ENCODE measurements at regions not wholly inside any gene's neighbourhood (a gene's known extent, or its start where the extent isn't known, plus 50 kb on each side); places are given as distances from the start of the nearest gene placed in this dataset.

DNA sequence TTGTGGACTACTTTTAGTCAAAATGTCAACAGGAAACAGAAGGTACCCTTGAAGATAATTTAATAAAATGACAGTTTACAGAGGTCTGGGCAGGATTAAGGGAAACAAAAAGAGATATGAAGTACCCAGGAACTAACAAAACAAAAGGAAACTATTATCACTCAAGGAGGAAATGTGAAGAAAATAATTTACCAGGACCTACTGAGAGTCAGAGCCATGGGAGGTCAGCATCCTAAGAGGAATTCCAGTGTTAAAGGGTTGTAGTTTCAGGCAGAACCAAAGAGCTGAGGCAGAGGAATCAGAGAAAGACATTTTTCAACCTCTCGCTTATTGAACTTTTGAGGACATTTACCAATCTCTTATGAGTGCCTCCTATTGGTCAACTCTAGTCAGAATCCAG is 408.9 kb upstream of the CBLB start:
- no peaks in the 10 kb centered on the region for H3K27me3 ChIP-seq
- TF ChIP-seq POLR2A (IDR thresholded peaks at IDR 0.05) = no peak
- TF ChIP-seq CTCF (IDR thresholded peaks at IDR 0.05 in 4 of 5, conservative IDR thresholded peaks at IDR 0.05 in 1 of 5) = no peak
- no peak overlapping the region for H3K4me3 ChIP-seq
- ATAC-seq = no peak
- intact Hi-C loops (cut with DNase I; ENCODE audit: low total_unique reads) (no loop called here), in situ Hi-C loops (cut with MboI; ENCODE audit: low sequenced_read_pairs in 4 of 4) (no loop called here)
- H3K27ac ChIP-seq = no peak overlapping the region
- no peak for DNase-seq
- peaks cover 0 to 8% of the 10 kb centered on the region in 2 donors for H3K4me1 ChIP-seq
- H3K36me3 ChIP-seq = no peaks in the 10 kb centered on the region
- H3K9me3 ChIP-seq = no peaks in the 10 kb centered on the region

- Histone ChIP-seq H3K4me1 (peaks cover 0 to 8% of the 10 kb centered on the region in 2 donors), H3K4me3 (no peak overlapping the region), H3K27ac (no peak overlapping the region), H3K9me3 (no peaks in the 10 kb centered on the region), H3K27me3 (no peaks in the 10 kb centered on the region), H3K36me3 (no peaks in the 10 kb centered on the region)
- DNase-seq (no peak), ATAC-seq (no peak)
- TF ChIP-seq POLR2A (IDR thresholded peaks at IDR 0.05) = no peak
- TF ChIP-seq CTCF (IDR thresholded peaks at IDR 0.05 in 4 of 5, conservative IDR thresholded peaks at IDR 0.05 in 1 of 5) = no peak
- intact Hi-C loops (cut with DNase I; ENCODE audit: low total_unique reads) = no loop called here
- in situ Hi-C loops (cut with MboI; ENCODE audit: low sequenced_read_pairs in 4 of 4) = no loop called here
Measured at GRCh38 chr3:106281221-106281620, 412.4 kb upstream of the CBLB start.

DNA sequence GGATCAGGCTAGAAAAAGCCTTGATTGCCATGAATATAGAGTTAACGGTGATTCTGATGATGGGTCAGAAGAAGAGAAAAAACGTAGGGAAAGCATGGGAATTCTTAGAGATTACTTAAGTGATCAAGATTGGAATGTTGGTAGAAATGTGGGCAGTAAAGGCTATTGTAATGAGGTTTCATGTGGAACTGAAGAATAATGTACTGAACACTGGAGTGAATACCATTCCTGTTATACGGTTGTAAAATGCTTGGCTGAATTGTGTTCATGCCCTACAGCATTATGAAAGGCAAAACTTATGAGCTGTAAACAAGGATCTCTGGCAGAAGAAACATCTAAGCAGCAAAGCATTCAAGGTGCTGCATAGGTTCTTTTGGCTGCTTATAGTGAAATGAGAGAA is 414.1 kb upstream of the CBLB start:
- ATAC-seq = no peak
- intact Hi-C loops (cut with DNase I; ENCODE audit: low total_unique reads) = no loop called here

GRCh38 chr3:106288781-106289180 is 420.0 kb upstream of the CBLB start:
- no peak for TF ChIP-seq POLR2A (IDR thresholded peaks at IDR 0.05)
- TF ChIP-seq CTCF (IDR thresholded peaks at IDR 0.05 in 4 of 5, conservative IDR thresholded peaks at IDR 0.05 in 1 of 5) = no peak
- no peak for ATAC-seq
- DNase-seq = no peak
- no peak overlapping the region for H3K27ac ChIP-seq
- no peaks in the 10 kb centered on the region for H3K27me3 ChIP-seq
- no peaks in the 10 kb centered on the region for H3K9me3 ChIP-seq
- H3K4me3 ChIP-seq = no peak overlapping the region
- H3K4me1 ChIP-seq = peaks cover 0 to 6% of the 10 kb centered on the region in 2 donors
- no peaks in the 10 kb centered on the region for H3K36me3 ChIP-seq
- intact Hi-C loops (cut with DNase I; ENCODE audit: low total_unique reads) = no loop called here
- in situ Hi-C loops (cut with MboI; ENCODE audit: low sequenced_read_pairs in 4 of 4) = no loop called here

More for the DNA sequence above, 414.1 kb upstream of the CBLB start:
- Histone ChIP-seq H3K4me1 (peaks cover 0 to 8% of the 10 kb centered on the region in 2 donors), H3K9me3 (no peaks in the 10 kb centered on the region), H3K4me3 (no peak overlapping the region), H3K36me3 (no peaks in the 10 kb centered on the region), H3K27ac (no peak overlapping the region), H3K27me3 (no peaks in the 10 kb centered on the region)
- in situ Hi-C loops (cut with MboI; ENCODE audit: low sequenced_read_pairs in 4 of 4) = no loop called here
- TF ChIP-seq POLR2A (IDR thresholded peaks at IDR 0.05) (no peak), CTCF (IDR thresholded peaks at IDR 0.05 in 4 of 5, conservative IDR thresholded peaks at IDR 0.05 in 1 of 5) (no peak)
- DNase-seq = no peak

DNA sequence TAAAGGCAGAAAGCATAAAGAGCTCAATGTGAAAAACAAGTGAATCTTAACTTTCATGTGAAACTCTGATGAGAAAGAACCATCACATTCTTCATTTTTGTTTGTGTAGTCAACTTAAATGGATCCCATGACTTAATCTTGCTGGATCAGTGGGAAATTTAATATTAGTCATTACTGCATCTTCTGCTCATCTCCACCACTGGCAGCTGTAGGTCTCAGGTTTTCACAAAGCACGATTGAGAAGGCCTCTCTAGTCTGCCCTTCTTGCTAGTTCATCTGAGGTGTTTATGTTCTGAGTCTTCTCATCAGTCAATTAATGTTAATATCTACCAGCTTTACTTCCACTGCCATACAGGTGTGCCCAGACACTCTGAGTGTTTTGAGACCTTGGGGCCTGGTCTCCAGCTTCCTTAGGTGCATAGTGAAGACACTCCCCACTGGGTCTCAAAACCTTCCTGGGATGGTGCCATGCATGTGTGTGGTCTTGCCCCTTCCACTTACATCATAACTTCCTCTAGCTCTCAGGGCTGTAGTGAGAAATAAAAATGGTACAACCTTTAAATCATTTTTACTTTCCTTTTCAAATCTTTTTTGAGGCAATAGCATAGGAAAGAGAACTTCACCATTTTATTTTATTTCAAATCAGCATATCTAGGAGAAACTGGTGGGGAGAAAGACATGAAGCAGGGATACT is 421.6 kb upstream of the CBLB start:
- in situ Hi-C loops (cut with MboI; ENCODE audit: low sequenced_read_pairs in 4 of 4) = no loop called here
- no peaks in the 10 kb centered on the region for H3K27me3 ChIP-seq
- H3K27ac ChIP-seq = no peak overlapping the region
- no peak for ATAC-seq
- no peaks in the 10 kb centered on the region for H3K9me3 ChIP-seq
- DNase-seq = no peak
- no peaks in the 10 kb centered on the region for H3K36me3 ChIP-seq
- intact Hi-C loops (cut with DNase I; ENCODE audit: low total_unique reads) = no loop called here
- H3K4me1 ChIP-seq = peaks cover 0 to 10% of the 10 kb centered on the region in 2 donors
- TF ChIP-seq CTCF (IDR thresholded peaks at IDR 0.05 in 4 of 5, conservative IDR thresholded peaks at IDR 0.05 in 1 of 5) = no peak
- H3K4me3 ChIP-seq = no peak overlapping the region
